ENCODE measurements at regions not wholly inside any gene's neighbourhood (a gene's known extent, or its start where the extent isn't known, plus 50 kb on each side); places are given as distances from the start of the nearest gene placed in this dataset.

DNA sequence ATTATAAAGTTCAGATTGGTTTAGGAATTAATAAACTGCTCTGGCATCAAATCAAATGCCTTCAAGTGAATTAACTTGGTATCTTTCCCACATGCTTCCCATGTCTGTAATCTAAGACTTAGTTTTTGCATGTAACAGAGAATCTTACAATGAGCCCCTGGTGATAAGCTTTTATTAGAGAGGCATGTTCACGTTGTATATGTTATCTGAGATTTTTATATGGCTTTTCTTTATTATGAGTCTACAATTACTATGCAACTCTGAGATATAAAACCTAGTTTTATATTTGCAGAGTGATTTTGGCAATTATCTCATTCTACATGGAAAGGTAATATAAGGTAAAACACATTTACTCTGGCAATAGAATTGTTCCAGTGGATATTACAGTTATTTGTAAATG, 1578.4 kb upstream of the IGFBP7 start:
- Mint-ChIP-seq H3K4me3 (no peak overlapping the region), H3K27ac (no peak overlapping the region), H3K36me3 (peaks cover 8% of the 10 kb centered on the region), H3K4me1 (no peaks in the 10 kb centered on the region), H3K9me3 (peaks cover 10 to 12% of the 10 kb centered on the region in 2 donors), H3K27me3 (ENCODE audit: low read depth in 2 of 2) (no peaks in the 10 kb centered on the region)
- Histone ChIP-seq H3K27me3 (ENCODE audit: control insufficient read depth, insufficient read depth, low read length) (no peaks in the 10 kb centered on the region), H3K27ac (ENCODE audit: low read length) (no peak overlapping the region), H3K36me3 (ENCODE audit: control insufficient read depth, insufficient read depth, low read length) (no peaks in the 10 kb centered on the region), H3K9me3 (ENCODE audit: control insufficient read depth, insufficient read depth, low read length) (no peaks in the 10 kb centered on the region), H3K4me1 (ENCODE audit: control insufficient read depth, insufficient read depth, low read length) (no peaks in the 10 kb centered on the region), H3K4me3 (ENCODE audit: low read length) (no peak overlapping the region)
- intact Hi-C loops (cut with micrococcal nuclease), result no loop called here
- no peak for ATAC-seq
- TF ChIP-seq, protein P1, sequence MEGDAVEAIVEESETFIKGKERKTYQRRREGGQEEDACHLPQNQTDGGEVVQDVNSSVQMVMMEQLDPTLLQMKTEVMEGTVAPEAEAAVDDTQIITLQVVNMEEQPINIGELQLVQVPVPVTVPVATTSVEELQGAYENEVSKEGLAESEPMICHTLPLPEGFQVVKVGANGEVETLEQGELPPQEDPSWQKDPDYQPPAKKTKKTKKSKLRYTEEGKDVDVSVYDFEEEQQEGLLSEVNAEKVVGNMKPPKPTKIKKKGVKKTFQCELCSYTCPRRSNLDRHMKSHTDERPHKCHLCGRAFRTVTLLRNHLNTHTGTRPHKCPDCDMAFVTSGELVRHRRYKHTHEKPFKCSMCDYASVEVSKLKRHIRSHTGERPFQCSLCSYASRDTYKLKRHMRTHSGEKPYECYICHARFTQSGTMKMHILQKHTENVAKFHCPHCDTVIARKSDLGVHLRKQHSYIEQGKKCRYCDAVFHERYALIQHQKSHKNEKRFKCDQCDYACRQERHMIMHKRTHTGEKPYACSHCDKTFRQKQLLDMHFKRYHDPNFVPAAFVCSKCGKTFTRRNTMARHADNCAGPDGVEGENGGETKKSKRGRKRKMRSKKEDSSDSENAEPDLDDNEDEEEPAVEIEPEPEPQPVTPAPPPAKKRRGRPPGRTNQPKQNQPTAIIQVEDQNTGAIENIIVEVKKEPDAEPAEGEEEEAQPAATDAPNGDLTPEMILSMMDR (IDR thresholded peaks at IDR 0.05), result no peak
- no CpG with 5 or more reads among the region's 1 CpG for WGBS (ENCODE audit: insufficient coverage)
- no peak for DNase-seq

DNA sequence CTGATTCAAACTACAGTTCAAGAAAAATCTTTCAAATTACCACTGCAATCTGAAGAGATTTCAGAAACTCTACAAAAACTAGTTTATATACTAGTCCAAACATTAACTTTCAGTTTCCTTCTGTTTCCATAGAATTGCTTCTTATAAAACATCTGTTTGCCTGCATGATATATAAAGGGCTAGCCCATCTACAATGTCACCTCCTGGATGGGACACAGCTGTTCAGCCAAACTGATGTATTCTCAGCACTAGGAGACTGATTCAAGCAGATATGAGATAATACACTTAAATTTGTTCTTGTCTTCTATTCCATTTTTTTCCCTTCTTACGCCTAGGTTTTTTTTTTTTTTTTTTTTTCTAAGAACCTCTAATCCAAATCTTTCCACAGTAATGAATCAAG, 1569.7 kb upstream of the IGFBP7 start:
- no peaks in the 10 kb centered on the region for H3K4me1 ChIP-seq (ENCODE audit: control insufficient read depth, insufficient read depth, low read length)
- Mint-ChIP-seq H3K9me3 (peaks cover 2 to 6% of the 10 kb centered on the region in 2 donors), H3K27ac (no peak overlapping the region), H3K4me3 (no peak overlapping the region), H3K36me3 (no peaks in the 10 kb centered on the region), H3K4me1 (no peaks in the 10 kb centered on the region), H3K27me3 (ENCODE audit: low read depth in 2 of 2) (no peaks in the 10 kb centered on the region)
- WGBS (ENCODE audit: insufficient coverage), result no CpG with 5 or more reads among the region's 1 CpG
- no peaks in the 10 kb centered on the region for H3K27me3 ChIP-seq (ENCODE audit: control insufficient read depth, insufficient read depth, low read length)
- ATAC-seq (no peak), DNase-seq (no peak)
- H3K9me3 ChIP-seq (ENCODE audit: control insufficient read depth, insufficient read depth, low read length), result peaks cover 8% of the 10 kb centered on the region
- no peak overlapping the region for H3K27ac ChIP-seq (ENCODE audit: low read length)
- intact Hi-C loops (cut with micrococcal nuclease), result no loop called here
- H3K4me3 ChIP-seq (ENCODE audit: low read length), result no peak overlapping the region
- TF ChIP-seq, protein P1 (IDR thresholded peaks at IDR 0.05), result no peak
- H3K36me3 ChIP-seq (ENCODE audit: control insufficient read depth, insufficient read depth, low read length), result no peaks in the 10 kb centered on the region

DNA sequence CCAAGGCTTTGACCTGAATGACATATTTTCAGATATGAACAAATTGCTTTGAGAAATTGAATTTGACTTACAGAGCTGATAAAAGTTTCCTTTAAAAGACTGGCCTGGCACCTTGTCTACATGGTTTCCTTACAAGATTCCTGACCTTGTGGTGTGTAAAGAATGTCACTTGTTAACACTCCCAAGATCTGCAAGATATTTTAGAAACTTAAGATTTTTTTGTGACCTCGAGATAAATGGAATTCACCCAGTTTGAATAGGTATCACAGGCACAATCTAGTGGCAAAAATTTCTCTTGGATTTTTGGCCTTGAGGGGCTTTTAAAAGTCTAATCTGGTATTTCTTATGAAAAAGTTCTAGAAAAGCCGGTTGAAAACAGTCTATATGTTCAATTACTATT, 1568.9 kb upstream of the IGFBP7 start:
- WGBS (ENCODE audit: insufficient coverage), result 67% methylated on average over 1 of the region's 2 CpGs
- Histone ChIP-seq H3K4me1 (ENCODE audit: control insufficient read depth, insufficient read depth, low read length) (no peaks in the 10 kb centered on the region), H3K4me3 (ENCODE audit: low read length) (no peak overlapping the region), H3K27me3 (ENCODE audit: control insufficient read depth, insufficient read depth, low read length) (no peaks in the 10 kb centered on the region), H3K36me3 (ENCODE audit: control insufficient read depth, insufficient read depth, low read length) (no peaks in the 10 kb centered on the region), H3K9me3 (ENCODE audit: control insufficient read depth, insufficient read depth, low read length) (peaks cover 8% of the 10 kb centered on the region), H3K27ac (ENCODE audit: low read length) (no peak overlapping the region)
- H3K4me3 Mint-ChIP-seq, result no peak overlapping the region
- no peak overlapping the region for H3K27ac Mint-ChIP-seq
- ATAC-seq (no peak), DNase-seq (no peak)
- no peaks in the 10 kb centered on the region for H3K4me1 Mint-ChIP-seq
- TF ChIP-seq, protein P1 (IDR thresholded peaks at IDR 0.05), result no peak
- no peaks in the 10 kb centered on the region for H3K36me3 Mint-ChIP-seq
- peaks cover 2 to 6% of the 10 kb centered on the region in 2 donors for H3K9me3 Mint-ChIP-seq
- intact Hi-C loops (cut with micrococcal nuclease), result no loop called here
- H3K27me3 Mint-ChIP-seq (ENCODE audit: low read depth in 2 of 2), result no peaks in the 10 kb centered on the region

DNA sequence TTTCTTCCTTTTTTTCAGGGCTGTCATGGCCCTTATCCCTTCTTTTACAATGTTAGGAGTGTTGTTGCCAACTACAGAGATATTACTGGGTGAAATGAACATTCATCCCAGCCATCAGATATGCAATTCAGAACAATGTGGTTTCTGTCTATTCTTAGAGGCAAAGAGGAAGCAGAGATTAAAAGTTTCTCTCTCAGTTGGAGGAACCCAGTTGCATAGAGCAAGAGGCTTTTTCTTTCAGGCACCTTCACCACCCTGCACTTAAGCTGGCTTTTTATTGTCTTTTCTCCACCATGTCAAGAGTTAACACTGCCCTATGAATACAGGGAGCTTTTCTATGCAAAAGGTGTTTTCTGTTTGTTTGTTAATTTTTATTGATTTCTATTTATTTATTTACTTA, 1559.6 kb upstream of the IGFBP7 start:
- no peaks in the 10 kb centered on the region for H3K36me3 Mint-ChIP-seq
- TF ChIP-seq, protein P1 (IDR thresholded peaks at IDR 0.05), result no peak
- DNase-seq (no peak), ATAC-seq (no peak)
- intact Hi-C loops (cut with micrococcal nuclease), result no loop called here
- Histone ChIP-seq H3K4me1 (ENCODE audit: control insufficient read depth, insufficient read depth, low read length) (no peaks in the 10 kb centered on the region), H3K9me3 (ENCODE audit: control insufficient read depth, insufficient read depth, low read length) (peaks cover 10% of the 10 kb centered on the region), H3K27me3 (ENCODE audit: control insufficient read depth, insufficient read depth, low read length) (no peaks in the 10 kb centered on the region), H3K4me3 (ENCODE audit: low read length) (no peak overlapping the region), H3K36me3 (ENCODE audit: control insufficient read depth, insufficient read depth, low read length) (no peaks in the 10 kb centered on the region), H3K27ac (ENCODE audit: low read length) (no peak overlapping the region)
- no peaks in the 10 kb centered on the region for H3K27me3 Mint-ChIP-seq (ENCODE audit: low read depth in 2 of 2)
- H3K4me1 Mint-ChIP-seq, result no peaks in the 10 kb centered on the region
- no peak overlapping the region for H3K4me3 Mint-ChIP-seq
- peaks cover 15 to 21% of the 10 kb centered on the region in 2 donors for H3K9me3 Mint-ChIP-seq
- H3K27ac Mint-ChIP-seq, result no peak overlapping the region

All from natural killer cell (primary cell).